ENCODE measurements at regions not wholly inside any gene's neighbourhood (a gene's known extent, or its start where the extent isn't known, plus 50 kb on each side); places are given as distances from the start of the nearest gene placed in this dataset.

GRCh38 chr11:100512475-100512874 lies 174.6 kb upstream of the ARHGAP42 start:
- TF ChIP-seq CTCF (conservative IDR thresholded peaks at IDR 0.05 in 1 of 2, IDR thresholded peaks at IDR 0.05 in 1 of 2; ENCODE audit: low read depth in 1 of 2, low read length in 2 of 2), result no peak
- no peak for TF ChIP-seq EZH2 (IDR thresholded peaks at IDR 0.05; ENCODE audit: low read length, missing control alignments)
